Thoracic aorta (tissue), 2 donors: ENCODE measurements at regions not wholly inside any gene's neighbourhood (a gene's known extent, or its start where the extent isn't known, plus 50 kb on each side); places are given as distances from the start of the nearest gene placed in this dataset.

Experiments used
- ATAC-seq: fragments of 150-250 bp; one replicate; pipeline ENCODE4 v1.8.0; 2017; ENCODE audit warnings: low read depth; ENCODE audit not compliant: insufficient number of reproducible peaks, low FRiP score
- DNase-seq: peaks from one replicate; pipeline ENCODE4 v3.0.0-alpha.2; 2020; ENCODE audit warnings: low spot score
- H3K27ac ChIP-seq, 2 donors: fragments of 200-600 bp; sonication (generic); 1 replicate in 1 of 2; 2 replicates in 1 of 2; pipeline ENCODE4 v1.5.1; 2016; ENCODE audit warnings: mild to moderate bottlenecking in 2 of 2, moderate library complexity in 2 of 2
- H3K27me3 ChIP-seq: fragments of 200-600 bp; sonication (generic); replicated peaks from 2 replicates; pipeline ENCODE4 v1.6.0; 2016; ENCODE audit warnings: mild to moderate bottlenecking; ENCODE audit not compliant: insufficient read depth
- H3K36me3 ChIP-seq: fragments of 200-600 bp; sonication (generic); one replicate; pipeline ENCODE4 v1.5.1; 2016
- H3K4me1 ChIP-seq, 2 donors: fragments of 200-600 bp; sonication (generic); 1 replicate in 1 of 2; 2 replicates in 1 of 2; pipeline versions ENCODE4 v1.5.1 to v1.6.0; 2016; ENCODE audit warnings: low read depth in 2 of 2, mild to moderate bottlenecking in 1 of 2; ENCODE audit not compliant: control insufficient read depth in 1 of 2
- H3K4me3 ChIP-seq: fragments of 200-600 bp; sonication (generic); 2 replicates; pipeline ENCODE4 v1.5.1; 2016; ENCODE audit warnings: mild to moderate bottlenecking
- H3K9me3 ChIP-seq: fragments of 200-600 bp; sonication (generic); 2 replicates; pipeline ENCODE4 v1.5.1; 2016
- CTCF ChIP-seq: fragments of 200-600 bp; sonication (generic); IDR thresholded peaks from one replicate; pipeline ENCODE4 v1.5.1; 2019; ENCODE audit warnings: antibody characterized with exemption

DNA sequence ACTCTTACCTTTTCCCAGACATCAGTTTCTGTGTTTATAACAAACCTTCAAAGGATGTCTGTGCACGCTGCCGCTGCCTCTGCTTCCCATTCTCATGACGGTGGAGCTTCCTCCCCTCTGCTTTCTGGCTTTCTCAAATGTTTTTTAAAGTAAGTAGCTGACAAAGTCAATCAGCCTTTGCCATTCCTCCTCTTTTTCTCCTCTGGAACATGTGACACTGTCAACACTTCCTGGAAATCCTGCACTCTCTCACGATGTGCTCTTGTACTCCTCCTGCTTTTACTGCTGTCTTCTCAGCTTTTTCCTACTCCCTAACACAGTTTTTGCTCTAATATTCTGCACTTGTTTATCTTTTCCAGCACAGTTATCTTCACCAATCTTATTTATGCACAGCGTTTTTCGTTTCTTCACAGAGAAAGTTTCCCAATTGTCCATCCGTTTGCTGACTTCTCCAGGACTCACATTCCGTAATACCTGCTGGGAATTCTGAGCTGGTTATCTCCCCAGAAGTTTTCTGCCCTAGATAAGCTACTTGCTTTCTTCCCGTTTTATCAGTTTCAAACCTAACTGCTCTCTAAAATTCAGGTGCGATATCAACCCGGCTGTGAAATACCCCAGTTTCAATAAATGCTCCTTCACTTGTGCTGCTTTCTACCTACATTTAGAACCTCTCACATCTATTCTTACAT, 465.6 kb upstream of the AGA start:
- peak overlapping the region; percentile 49 for H3K4me3 ChIP-seq
- no peak for TF ChIP-seq CTCF
- DNase-seq, result no peak
- H3K27ac ChIP-seq, result peak overlapping the region in 1 of 2 donors; percentile 3
- H3K4me1 ChIP-seq, result no peaks in the 10 kb centered on the region
- no peak for ATAC-seq
- no peaks in the 10 kb centered on the region for H3K36me3 ChIP-seq
- H3K27me3 ChIP-seq, result no peaks in the 10 kb centered on the region
- peaks cover 7% of the 10 kb centered on the region for H3K9me3 ChIP-seq

- Histone ChIP-seq H3K36me3 (no peaks in the 10 kb centered on the region), H3K4me1 (no peaks in the 10 kb centered on the region), H3K9me3 (peaks cover 5% of the 10 kb centered on the region), H3K4me3 (no peak overlapping the region), H3K27me3 (no peaks in the 10 kb centered on the region), H3K27ac (no peak overlapping the region)
- DNase-seq, result no peak
- no peak for ATAC-seq
- TF ChIP-seq CTCF, result no peak
Observed at GRCh38 chr4:177921715-177922114, 479.5 kb upstream of the AGA start.

DNA sequence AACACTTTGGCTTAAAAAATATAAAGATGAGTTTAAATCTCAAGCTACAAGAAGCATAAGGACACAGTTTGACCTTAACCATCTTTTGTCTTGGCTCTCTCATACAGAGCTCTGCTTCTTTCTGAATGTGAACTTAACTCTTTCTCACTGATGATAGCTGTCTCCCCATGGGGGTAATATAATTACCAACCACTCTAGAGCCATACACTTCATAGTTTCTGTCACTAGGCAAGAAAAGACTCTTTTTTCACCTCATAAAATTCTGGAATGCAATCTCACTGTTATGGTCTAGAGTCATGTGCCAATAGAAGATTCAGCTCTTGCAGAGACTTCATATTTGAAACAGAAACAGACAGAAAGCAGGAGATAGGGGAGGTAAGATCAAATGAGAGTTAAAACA, 481.7 kb upstream of the AGA start:
- DNase-seq (no peak), ATAC-seq (no peak)
- TF ChIP-seq CTCF, result no peak
- no peak overlapping the region for H3K27ac ChIP-seq
- H3K36me3 ChIP-seq, result no peaks in the 10 kb centered on the region
- H3K9me3 ChIP-seq, result peaks cover 5% of the 10 kb centered on the region
- H3K4me3 ChIP-seq, result no peak overlapping the region
- H3K27me3 ChIP-seq, result no peaks in the 10 kb centered on the region
- H3K4me1 ChIP-seq, result no peaks in the 10 kb centered on the region

GRCh38 chr4:177937041-177937440, 494.8 kb upstream of the AGA start:
- H3K27me3 ChIP-seq, result no peaks in the 10 kb centered on the region
- ATAC-seq, result no peak

DNA sequence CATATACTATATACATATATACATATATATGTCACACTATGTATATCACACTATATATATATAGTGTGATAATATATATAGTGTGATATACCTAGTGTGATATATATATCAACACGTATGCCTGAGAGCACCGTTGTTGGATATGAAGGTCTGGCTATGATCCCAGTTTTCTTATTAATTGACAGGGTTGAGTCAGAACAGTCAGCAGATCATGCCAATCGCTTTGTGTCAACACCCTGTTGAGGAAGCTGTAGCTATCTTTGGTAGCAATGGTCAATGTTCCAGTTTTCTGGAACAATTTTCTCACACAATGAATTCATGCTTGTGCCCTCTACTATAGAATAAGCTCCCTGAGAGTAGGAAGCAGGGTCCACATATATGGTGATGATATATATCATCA, 496.0 kb upstream of the AGA start:
- ATAC-seq, result no peak
- Histone ChIP-seq H3K9me3 (peaks cover 3% of the 10 kb centered on the region), H3K4me1 (no peaks in the 10 kb centered on the region), H3K27ac (no peak overlapping the region), H3K27me3 (no peaks in the 10 kb centered on the region), H3K4me3 (no peak overlapping the region), H3K36me3 (no peaks in the 10 kb centered on the region)
- DNase-seq, result no peak
- no peak for TF ChIP-seq CTCF

More at GRCh38 chr4:177937041-177937440, 494.8 kb upstream of the AGA start:
- Histone ChIP-seq H3K4me1 (no peaks in the 10 kb centered on the region), H3K36me3 (no peaks in the 10 kb centered on the region), H3K4me3 (no peak overlapping the region), H3K27ac (no peak overlapping the region), H3K9me3 (peaks cover 3% of the 10 kb centered on the region)
- no peak for DNase-seq
- no peak for TF ChIP-seq CTCF
